Brain pericyte (primary cell): ENCODE measurements at regions not wholly inside any gene's neighbourhood (a gene's known extent, or its start where the extent isn't known, plus 50 kb on each side); places are given as distances from the start of the nearest gene placed in this dataset.

Source experiments
- DNase-seq: peaks from one replicate; pipeline ENCODE4 v3.0.0-alpha.2; 2012; ENCODE audit warnings: low read depth, low spot score

DNA sequence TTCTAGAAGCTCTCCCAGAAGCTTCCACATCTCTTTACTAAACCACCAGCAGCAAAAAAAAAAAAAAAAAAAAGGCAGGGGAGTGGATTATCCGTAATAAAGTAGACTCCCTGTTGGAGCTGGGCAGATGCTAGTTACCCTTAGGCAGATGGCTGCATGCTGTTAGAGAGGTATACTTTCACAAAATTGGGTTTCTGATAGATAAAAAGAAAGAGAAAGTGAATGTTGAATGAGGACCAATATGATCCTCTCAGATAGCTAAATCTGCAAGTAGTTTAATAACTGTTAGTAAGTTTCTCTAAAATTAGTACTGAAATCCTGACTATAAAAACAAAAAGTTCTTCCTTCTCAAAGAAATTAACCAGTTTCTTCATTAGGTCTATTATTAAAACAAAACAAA is 195.4 kb downstream of the ANAPC10 start:
- no peak for DNase-seq

DNA sequence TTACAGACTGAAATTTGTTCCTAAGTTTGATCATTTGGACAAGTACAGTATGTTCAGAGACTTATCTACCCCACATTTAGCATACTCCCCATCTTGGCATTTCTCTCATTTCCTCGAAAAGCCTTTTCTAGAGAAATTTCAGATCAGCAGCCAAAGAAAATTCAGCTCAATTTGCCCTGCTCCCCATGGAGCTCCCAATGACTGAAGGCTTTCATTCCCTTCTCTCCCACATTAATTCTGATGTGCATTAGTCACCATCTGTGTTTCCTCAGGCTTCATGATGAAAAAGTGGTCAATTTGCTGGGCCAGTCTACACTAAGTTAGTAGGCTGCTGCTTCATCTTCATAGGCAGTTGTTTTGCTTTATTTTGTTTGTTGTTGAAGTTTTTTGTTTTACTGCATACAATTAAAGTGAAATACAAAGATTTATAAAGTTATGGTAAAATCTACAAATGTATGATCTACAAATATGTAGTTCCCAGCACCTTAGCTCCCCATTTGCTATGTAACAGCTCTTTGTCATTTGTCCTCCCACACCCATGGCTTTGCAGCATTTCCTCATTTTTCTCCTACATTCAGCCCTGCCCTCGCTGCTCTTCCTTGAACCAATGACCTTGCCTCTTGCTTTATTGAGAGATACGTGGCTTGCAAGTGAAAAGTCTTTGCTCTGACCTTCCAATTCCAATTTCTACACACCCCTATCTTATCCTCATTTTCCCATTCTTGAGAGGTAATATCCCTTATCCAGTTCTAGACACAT is 193.9 kb downstream of the ANAPC10 start:
- no peak for DNase-seq

DNA sequence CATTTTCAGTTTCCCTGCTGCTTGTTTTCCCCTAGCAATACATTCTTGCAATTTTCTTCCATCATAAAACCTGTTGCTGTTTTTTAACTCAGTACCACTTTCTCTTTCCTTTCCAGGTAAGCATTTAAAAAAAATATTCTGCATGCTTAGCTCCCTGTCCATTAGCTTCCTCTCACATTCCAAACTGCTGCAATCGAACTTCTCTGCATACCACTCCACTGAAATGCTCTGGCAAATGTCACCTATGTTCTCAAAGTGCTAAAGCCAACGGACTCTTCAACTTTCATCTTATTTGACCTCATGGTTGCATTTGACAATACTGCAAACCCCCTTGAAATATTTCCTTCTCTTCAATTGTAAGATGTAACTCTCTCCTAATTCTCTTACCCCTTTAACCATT is 192.7 kb downstream of the ANAPC10 start:
- no peak for DNase-seq

- DNase-seq: no peak
Measured at GRCh38 chr4:144906181-144906925, 191.6 kb downstream of the ANAPC10 start.

- no peak for DNase-seq
Measured at GRCh38 chr4:144910723-144911122, 187.3 kb downstream of the ANAPC10 start.
